Chondrocyte (in vitro differentiated cells): ENCODE measurements at regions not wholly inside any gene's neighbourhood (a gene's known extent, or its start where the extent isn't known, plus 50 kb on each side); places are given as distances from the start of the nearest gene placed in this dataset.
"Not testable (repeated sequence)": the region's sequence is repeated elsewhere in the genome, so short reads cannot be mapped to it uniquely, and the experiment has no call there.

ENCODE experiments used
- DNase-seq: peaks from one replicate; pipeline ENCODE4 v3.0.0; 2021; ENCODE audit warnings: mixed read lengths, low spot score
- H3K27ac Mint-ChIP-seq: one replicate; pipeline ENCODE4 v1.8.0; 2021; ENCODE audit warnings: mild to moderate bottlenecking, moderate library complexity, mixed read lengths; ENCODE audit not compliant: unreplicated experiment
- H3K27me3 Mint-ChIP-seq: 2 replicates; pipeline ENCODE4 v1.8.0; 2021; ENCODE audit warnings: low read depth, mixed read lengths
- H3K36me3 Mint-ChIP-seq: 2 replicates; pipeline ENCODE4 v1.8.0; 2021; ENCODE audit warnings: low read depth, mixed read lengths
- H3K4me1 Mint-ChIP-seq: 2 replicates; pipeline ENCODE4 v1.8.0; 2021; ENCODE audit warnings: low read depth, mild to moderate bottlenecking, mixed read lengths
- H3K4me3 Mint-ChIP-seq: one replicate; pipeline ENCODE4 v1.8.0; 2021; ENCODE audit warnings: mild to moderate bottlenecking, moderate library complexity, mixed read lengths; ENCODE audit not compliant: unreplicated experiment
- H3K9me3 Mint-ChIP-seq: 2 replicates; pipeline ENCODE4 v1.8.0; 2021; ENCODE audit warnings: low read depth, mixed read lengths
- TF ChIP-seq, protein P1 (sequence below): fragments of 200-600 bp; sonication (generic); IDR thresholded peaks from 2 replicates; pipeline ENCODE4 v1.5.0; 2021; ENCODE audit warnings: antibody characterized with exemption, mild to moderate bottlenecking, moderate library complexity

DNA sequence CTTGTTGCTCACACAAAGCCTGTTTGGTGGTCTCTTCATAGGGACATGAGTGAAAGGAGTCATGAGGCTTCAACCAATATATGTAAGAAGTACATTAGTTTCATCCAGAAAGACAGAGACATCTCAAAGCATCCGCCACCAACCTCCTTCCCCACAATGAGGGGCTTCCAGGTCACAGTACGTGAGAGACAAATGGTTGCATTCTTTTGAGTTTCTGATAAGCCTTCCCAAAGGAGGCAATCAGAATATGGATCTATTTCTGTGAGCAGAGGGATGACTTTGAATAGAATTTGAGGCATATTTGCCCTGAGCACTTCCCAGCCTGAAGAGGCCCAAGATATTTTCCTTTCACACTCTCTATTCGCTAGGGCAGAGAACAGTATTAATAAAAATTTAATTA lies 931.1 kb downstream of the FAM181B start:
- Mint-ChIP-seq H3K9me3 (peaks cover 8% of the 10 kb centered on the region), H3K36me3 (no peaks in the 10 kb centered on the region), H3K4me3 (no peak overlapping the region), H3K4me1 (peaks cover 7% of the 10 kb centered on the region), H3K27ac (no peak overlapping the region), H3K27me3 (no peaks in the 10 kb centered on the region)
- TF ChIP-seq, protein P1, sequence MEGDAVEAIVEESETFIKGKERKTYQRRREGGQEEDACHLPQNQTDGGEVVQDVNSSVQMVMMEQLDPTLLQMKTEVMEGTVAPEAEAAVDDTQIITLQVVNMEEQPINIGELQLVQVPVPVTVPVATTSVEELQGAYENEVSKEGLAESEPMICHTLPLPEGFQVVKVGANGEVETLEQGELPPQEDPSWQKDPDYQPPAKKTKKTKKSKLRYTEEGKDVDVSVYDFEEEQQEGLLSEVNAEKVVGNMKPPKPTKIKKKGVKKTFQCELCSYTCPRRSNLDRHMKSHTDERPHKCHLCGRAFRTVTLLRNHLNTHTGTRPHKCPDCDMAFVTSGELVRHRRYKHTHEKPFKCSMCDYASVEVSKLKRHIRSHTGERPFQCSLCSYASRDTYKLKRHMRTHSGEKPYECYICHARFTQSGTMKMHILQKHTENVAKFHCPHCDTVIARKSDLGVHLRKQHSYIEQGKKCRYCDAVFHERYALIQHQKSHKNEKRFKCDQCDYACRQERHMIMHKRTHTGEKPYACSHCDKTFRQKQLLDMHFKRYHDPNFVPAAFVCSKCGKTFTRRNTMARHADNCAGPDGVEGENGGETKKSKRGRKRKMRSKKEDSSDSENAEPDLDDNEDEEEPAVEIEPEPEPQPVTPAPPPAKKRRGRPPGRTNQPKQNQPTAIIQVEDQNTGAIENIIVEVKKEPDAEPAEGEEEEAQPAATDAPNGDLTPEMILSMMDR = no peak
- no peak for DNase-seq

DNA sequence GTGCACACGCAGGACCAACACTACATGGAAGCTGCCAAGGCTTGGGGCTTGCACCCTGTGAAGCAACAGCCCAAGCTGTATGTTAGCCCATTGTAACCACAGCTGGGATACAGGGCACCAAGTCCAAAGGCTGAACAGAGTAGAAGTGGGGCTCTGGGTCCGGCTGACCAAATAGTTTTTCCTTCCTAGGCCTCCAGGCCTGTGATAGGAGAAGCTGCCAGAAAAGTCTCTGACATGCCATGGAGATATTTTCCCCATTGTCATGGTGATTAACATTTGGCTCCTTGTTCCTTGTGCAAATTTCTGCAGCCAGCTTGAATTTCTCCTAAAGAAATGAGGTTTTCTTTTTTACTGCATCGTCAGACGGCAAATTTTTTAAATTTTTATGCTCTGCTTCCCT lies 941.2 kb downstream of the FAM181B start:
- H3K27ac Mint-ChIP-seq = no peak overlapping the region
- no peak overlapping the region for H3K4me3 Mint-ChIP-seq
- no peaks in the 10 kb centered on the region for H3K27me3 Mint-ChIP-seq
- H3K36me3 Mint-ChIP-seq = no peaks in the 10 kb centered on the region
- TF ChIP-seq, protein P1 = no peak
- DNase-seq = no peak
- H3K9me3 Mint-ChIP-seq = no peaks in the 10 kb centered on the region
- peaks cover 6% of the 10 kb centered on the region for H3K4me1 Mint-ChIP-seq

DNA sequence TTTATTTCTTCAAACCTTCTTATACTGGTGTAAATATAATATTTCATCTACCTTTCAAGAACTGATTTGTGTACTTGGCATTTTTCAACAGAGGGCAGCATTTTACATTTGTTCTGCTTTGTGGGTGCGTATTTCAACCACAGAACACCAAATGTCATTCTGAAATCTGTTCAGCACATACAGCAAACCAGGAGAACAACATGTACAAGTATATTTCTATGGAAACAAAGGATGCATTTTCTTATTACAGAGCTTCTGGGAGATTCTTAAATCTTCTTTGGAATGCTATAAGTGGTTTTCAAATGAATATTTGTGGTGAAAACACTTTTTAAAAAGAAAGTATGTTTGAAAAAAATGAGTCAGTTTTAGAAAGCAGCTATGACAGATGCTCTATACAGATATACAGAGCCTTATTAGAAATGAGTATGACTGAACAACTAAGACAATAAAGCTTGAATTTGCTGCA lies 946.0 kb downstream of the FAM181B start:
- H3K27ac Mint-ChIP-seq = no peak overlapping the region
- peaks cover 2% of the 10 kb centered on the region for H3K27me3 Mint-ChIP-seq
- no peaks in the 10 kb centered on the region for H3K36me3 Mint-ChIP-seq
- H3K4me1 Mint-ChIP-seq = peaks cover 8% of the 10 kb centered on the region
- TF ChIP-seq, protein P1 = peak; percentile 69
- no peaks in the 10 kb centered on the region for H3K9me3 Mint-ChIP-seq
- no peak overlapping the region for H3K4me3 Mint-ChIP-seq
- no peak for DNase-seq

DNA sequence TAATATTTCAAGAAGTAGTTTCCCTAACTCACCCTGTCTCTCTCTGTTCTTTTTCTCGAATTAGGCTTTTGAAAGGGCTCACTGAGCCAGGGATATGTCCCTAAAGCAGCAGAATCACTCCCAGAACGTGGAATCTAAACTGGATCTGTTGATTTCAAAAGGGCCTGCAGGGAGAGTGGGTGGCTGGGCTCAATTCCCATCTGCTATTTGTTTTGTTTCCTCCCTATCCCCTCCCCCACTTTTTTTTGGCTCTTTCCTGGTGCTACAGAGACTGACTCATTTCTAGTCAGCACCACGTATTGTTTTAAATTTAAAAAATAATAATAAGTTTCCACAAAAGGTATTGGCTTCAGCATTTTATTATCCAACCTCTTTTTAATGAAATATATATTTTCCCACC lies 961.5 kb downstream of the FAM181B start:
- H3K36me3 Mint-ChIP-seq = no peaks in the 10 kb centered on the region
- no peaks in the 10 kb centered on the region for H3K9me3 Mint-ChIP-seq
- H3K27me3 Mint-ChIP-seq = peaks cover 6% of the 10 kb centered on the region
- TF ChIP-seq, protein P1 = no peak
- H3K4me3 Mint-ChIP-seq = no peak overlapping the region
- no peak for DNase-seq
- H3K4me1 Mint-ChIP-seq = no peaks in the 10 kb centered on the region
- no peak overlapping the region for H3K27ac Mint-ChIP-seq

DNA sequence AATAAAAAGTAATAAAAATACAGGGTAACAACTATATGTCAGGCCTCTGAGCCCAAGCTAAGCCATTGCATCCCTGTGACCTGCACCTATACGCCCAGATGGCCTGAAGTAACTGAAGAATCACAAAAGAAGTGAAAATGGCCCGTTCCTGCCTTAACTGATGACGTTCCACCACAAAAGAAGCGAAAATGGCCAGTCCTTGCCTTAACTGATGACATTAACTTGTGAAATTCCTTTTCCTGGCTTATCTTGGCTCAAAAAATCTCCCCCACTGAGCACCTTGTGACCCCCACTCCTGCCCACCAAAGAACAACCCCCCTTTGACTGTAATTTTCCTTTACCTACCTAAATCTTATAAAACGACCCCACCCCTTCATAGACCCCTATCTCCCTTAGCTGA lies 963.8 kb downstream of the FAM181B start:
- H3K36me3 Mint-ChIP-seq, H3K4me3 Mint-ChIP-seq, H3K9me3 Mint-ChIP-seq, DNase-seq, H3K27me3 Mint-ChIP-seq, H3K27ac Mint-ChIP-seq, H3K4me1 Mint-ChIP-seq: not testable (repeated sequence)

DNA sequence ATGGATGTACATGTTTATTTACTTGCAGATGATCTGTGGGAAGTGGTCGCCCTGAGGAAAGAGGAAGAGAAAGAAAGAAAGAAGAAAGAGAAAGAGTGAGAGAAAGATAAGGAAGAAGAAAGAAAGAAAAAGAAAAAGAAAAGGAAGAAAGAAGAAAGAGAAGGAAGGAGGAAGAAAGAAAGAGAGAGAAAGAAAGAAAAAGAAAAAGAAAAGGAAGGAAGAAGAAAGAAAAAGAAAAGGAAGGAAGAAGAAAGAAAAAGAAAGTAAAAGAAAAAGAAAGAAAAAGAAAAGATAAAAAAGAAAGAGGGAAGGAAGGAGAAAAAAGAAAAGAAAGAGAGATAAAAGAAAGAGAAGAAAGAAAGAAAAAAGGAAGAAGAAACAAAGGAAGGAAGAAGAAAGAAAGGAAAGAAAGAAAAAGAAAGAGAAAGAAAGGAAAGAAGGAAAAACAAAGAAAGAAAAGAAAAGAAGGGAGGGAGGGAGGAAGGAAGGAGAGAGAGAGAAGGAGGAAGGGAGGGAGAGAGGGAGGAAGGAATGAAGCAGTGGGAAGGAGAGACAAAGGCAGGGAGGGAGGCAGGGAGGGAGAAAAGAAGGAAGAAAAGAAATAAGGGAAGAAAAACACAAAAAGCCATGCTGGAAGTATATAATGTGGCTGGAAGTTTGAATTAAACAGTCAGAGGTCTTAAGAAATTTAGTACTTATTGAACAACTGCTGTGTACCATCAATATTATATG lies 976.6 kb downstream of the FAM181B start:
- TF ChIP-seq, protein P1 = no peak
- Mint-ChIP-seq H3K9me3 (no peaks in the 10 kb centered on the region), H3K36me3 (no peaks in the 10 kb centered on the region)

More for the DNA sequence above, 976.6 kb downstream of the FAM181B start:
- Mint-ChIP-seq H3K27me3 (peaks cover 1% of the 10 kb centered on the region), H3K4me1 (no peaks in the 10 kb centered on the region), H3K4me3 (no peak overlapping the region), H3K27ac (no peak overlapping the region)
- DNase-seq = no peak
